ENCODE measurements at regions not wholly inside any gene's neighbourhood (a gene's known extent, or its start where the extent isn't known, plus 50 kb on each side); places are given as distances from the start of the nearest gene placed in this dataset.

GRCh38 chr5:102701748-102702147, 53.4 kb upstream of the PAM start:
- Mint-ChIP-seq H3K4me1 (no peaks in the 10 kb centered on the region), H3K27me3 (peaks cover 4% of the 10 kb centered on the region), H3K27ac (no peak overlapping the region), H3K4me3 (no peak overlapping the region), H3K9me3 (ENCODE audit: insufficient read depth) (no peaks in the 10 kb centered on the region)
- Histone ChIP-seq H4K20me1 (ENCODE audit: control insufficient read depth, insufficient read depth, low read length, poor library complexity, severe bottlenecking) (no peaks in the 10 kb centered on the region), H3K27me3 (replicated peaks in 1 of 4; ENCODE audit: control extremely low read depth in 1 of 4, control insufficient read depth in 3 of 4, insufficient read depth in 4 of 4, low read length in 3 of 4) (no peaks in the 10 kb centered on the region), H3K27ac (ENCODE audit: low read length in 2 of 2) (no peak overlapping the region), H3K36me3 (replicated peaks in 1 of 2; ENCODE audit: control extremely low read depth in 1 of 2, control insufficient read depth in 1 of 2, extremely low read depth in 1 of 2, insufficient read depth in 2 of 2, low read length in 1 of 2) (no peaks in the 10 kb centered on the region), H2AFZ (ENCODE audit: insufficient read depth, low read depth, low read length, poor library complexity, severe bottlenecking) (no peak overlapping the region), H3K4me1 (ENCODE audit: control insufficient read depth in 2 of 2, insufficient read depth in 2 of 2, low read length in 2 of 2) (no peaks in the 10 kb centered on the region), H3K79me2 (ENCODE audit: control insufficient read depth, insufficient read depth, low read length) (no peaks in the 10 kb centered on the region), H3K4me3 (ENCODE audit: control extremely low read depth in 1 of 5, extremely low read depth in 1 of 5, insufficient read depth in 1 of 5, low read depth in 2 of 5, low read length in 4 of 5) (no peak overlapping the region), H3K9ac (ENCODE audit: low read length) (no peak overlapping the region), H3K4me2 (replicated peaks; ENCODE audit: low read depth, low read length, poor library complexity, severe bottlenecking) (no peak overlapping the region), H3K9me3 (ENCODE audit: control extremely low read depth in 1 of 3, control insufficient read depth in 2 of 3, insufficient read depth in 1 of 3, low read length in 2 of 3) (no peaks in the 10 kb centered on the region)
- ChIA-PET POLR2A (no interaction called here), CTCF (no interaction called here)
- intact Hi-C loops (cut with micrococcal nuclease), result no loop called here
- TF ChIP-seq CTCF (IDR thresholded peaks at IDR 0.05) (no peak), EZH2 (IDR thresholded peaks at IDR 0.05; ENCODE audit: borderline replicate concordance, insufficient read depth, low read depth, low read length, poor library complexity, severe bottlenecking) (no peak)
- no peak for ATAC-seq (ENCODE audit: low read depth)
- no peak for DNase-seq

Data from B cell (primary cell).